Cardiac septum (tissue), 1 donor: ENCODE measurements at regions not wholly inside any gene's neighbourhood (a gene's known extent, or its start where the extent isn't known, plus 50 kb on each side); places are given as distances from the start of the nearest gene placed in this dataset.

ENCODE experiments used
- DNase-seq: peaks from one replicate; pipeline ENCODE4 v3.0.0-alpha.2; 2020; ENCODE audit warnings: low spot score
- intact Hi-C: fragments of 100-400 bp; cut with DNase I; formaldehyde crosslinking; loops from one replicate; pipeline ENCODE4 v1.14.0; 2022
- donor health status: DM: no; HTN: no; CAD: no.

DNA sequence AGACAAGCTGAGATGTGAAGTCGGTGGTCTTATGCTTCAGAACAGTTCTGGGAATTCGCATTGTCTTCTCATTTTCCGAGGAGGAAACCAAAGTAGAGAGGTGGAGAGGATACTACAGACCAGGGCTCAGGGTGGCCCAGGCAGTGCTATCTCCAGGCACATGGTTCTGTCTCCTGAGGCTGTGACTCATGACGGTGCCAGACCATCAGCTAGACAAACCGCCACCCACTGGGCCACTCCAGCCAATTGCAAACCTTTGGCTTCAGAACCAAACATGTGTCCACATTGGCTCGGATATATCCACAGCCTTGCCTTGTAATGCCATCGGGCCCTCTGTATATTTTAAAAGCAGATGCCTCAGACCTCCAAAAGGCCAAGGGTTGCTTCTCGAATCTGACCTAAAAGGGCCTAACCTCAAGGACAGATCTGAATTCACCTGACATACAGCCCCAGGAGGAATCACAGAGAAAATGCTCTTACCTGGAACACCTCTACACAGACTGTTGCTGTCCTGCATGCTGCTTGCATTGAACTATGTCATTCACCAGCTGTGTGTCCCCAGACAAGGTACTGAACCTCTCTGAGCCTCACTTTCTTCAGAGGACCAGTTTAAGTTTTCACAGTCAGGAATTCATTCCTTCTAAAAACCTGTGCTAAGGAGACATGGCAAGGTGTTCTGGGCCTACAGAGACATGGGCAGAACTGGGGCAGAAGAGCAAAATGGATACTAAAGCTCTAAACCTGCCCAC is 224.9 kb upstream of the JUN start:
- DNase-seq, result no peak
- intact Hi-C loops, result no loop called here

DNA sequence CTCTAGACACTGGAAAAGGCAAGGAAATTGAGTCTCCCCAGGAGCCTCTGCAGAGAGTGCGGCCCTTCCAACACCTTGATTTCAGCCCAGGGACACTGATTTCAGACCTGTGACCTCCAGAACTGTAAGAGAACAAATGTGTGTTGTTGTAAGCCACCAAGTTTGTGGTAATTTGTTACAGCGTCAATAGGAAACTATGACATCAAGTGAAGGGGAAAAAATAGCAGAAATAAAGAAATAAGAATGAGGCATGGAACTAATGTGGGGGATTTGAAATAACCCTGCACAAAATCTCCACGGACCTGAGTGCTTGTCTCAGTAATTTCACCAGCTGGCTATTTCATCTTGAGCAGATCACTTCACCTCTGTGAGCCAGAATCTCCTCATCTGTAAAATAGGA is 227.8 kb upstream of the JUN start:
- intact Hi-C loops, result no loop called here
- no peak for DNase-seq

DNA sequence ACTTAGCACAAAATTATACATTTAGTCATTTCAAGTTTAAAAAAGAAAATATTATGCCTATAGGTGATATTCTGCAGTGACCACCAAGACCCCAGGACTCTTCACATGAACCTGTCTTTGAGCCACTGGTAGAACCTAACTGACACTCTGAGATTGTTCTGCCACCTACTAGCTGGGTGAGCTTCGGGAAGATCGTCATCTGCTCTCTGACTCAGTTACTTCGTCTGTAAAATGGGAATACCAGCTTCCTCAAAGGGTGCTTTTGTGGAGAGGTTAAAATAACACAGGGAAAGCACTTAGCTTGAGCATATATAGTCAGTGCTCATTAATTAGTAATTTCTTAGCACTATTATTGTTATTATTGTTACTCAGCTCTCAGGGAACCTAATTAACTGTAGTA is 228.5 kb upstream of the JUN start:
- no peak for DNase-seq
- intact Hi-C loops, result no loop called here

DNA sequence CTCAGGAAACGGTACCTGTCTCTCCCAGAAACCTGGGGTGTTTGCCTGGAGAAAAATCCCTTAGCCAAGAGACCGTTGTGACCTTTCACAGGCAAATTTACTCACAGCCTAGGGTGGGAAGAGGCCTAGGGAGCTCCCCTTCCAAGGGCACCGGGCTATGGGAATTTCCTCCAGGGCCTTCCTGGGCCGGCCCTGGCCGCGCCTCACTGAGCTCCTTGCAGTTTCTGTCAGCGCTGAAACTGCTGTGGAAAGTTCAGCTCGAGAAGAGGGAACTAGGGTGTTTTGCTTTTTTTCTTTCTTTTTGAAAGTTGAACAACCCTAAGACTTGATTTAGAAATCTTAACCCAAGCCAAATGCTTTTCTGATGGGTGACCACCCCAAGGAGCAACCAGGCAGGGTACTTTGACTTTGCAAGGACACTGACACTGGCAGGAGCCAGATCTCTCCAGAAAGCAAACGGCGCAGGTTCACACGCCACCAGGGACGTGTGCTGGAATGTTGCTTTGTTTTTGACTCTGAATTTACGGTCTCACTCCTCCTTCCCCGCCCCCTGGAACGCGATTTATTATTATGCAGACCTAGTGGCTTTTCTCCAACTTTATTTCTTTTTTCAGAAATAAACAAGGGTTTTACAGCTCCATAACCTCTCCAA is 229.6 kb upstream of the JUN start:
- no peak for DNase-seq
- intact Hi-C loops, result no loop called here

DNA sequence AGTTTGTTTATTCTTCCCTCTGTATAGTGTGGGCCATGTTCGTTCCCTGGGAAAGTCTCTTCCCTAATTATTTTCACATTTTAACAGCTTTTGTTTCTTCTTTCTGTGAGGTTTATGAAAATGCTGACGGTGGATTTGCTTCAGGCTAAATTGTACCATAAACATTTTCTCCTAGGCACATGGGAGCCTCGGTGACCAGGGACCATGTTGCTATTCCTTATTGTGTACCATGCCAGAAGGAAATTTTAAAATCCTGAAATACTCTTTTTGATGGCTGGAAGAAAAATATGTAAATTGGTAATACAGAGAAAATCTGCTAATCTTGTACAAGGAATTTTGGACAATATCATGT is 230.1 kb upstream of the JUN start:
- DNase-seq, result no peak
- intact Hi-C loops, result no loop called here

DNA sequence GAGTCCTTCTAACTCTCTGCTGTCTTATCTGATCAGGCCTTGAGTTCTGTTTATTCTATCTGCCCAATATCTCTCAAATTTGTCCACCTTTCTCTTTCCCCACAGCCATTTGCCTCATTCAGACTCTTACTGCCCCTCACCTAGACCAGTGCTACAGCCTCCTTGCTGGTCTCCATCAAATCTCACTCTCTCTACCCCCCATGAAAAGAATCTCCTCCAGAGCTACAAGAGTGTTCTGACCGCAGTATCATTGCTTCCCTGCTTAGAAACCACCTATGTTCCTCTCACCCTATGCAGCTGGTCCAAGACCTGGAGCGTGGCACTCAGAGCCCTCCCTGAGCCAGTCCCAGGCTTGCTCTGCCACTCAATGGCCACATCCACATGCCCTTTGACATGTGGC is 231.0 kb upstream of the JUN start:
- intact Hi-C loops, result loop anchor here (5.0 kb wide), 1 partner anchor 43 kb away; no protein-coding TSS in a partner anchor
- no peak for DNase-seq

DNA sequence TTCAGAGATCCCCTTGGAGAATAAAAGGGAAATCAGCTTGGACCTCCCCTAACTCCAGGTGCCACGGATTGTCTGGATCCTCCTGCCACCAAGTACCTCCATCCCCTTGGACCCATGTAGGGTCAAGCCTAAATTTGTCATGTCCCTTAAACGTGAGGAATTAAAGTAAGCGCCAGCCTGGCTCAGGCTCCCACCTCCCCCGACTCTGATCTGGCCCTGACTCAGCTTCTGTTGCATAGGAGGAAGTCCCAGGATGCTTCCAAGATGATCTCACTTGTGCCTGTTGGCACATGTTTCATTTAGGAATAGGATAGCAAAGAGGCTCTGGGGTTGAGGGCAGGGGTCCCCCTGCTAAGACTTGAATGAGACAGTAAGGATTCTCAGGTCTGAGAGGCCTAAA is 231.9 kb upstream of the JUN start:
- intact Hi-C loops, result loop anchor here (5.0 kb wide), 1 partner anchor 43 kb away; no protein-coding TSS in a partner anchor

DNA sequence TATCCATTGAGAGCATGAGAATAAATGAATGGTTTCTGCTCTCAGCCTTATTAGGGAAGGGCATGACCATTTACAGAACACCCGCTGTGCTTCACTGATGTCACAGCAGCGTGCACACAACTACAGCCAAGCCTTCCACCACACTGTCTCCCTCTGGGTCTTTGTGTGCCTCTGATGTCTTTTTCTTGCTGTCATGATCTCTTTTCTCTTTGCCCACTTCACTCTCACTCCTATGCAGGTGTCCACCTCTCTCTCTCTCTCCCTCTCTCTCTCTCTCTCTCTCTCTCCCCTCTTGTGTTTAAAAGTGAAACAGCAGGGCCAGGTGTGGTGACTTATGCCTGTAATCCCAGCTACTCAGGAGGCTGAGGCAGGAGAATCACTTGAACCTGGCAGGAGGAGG is 232.5 kb upstream of the JUN start:
- no peak for DNase-seq
- intact Hi-C loops, result loop anchor here (5.0 kb wide), 1 partner anchor 44 kb away; no protein-coding TSS in a partner anchor

More for the DNA sequence above, 231.9 kb upstream of the JUN start:
- DNase-seq, result no peak

DNA sequence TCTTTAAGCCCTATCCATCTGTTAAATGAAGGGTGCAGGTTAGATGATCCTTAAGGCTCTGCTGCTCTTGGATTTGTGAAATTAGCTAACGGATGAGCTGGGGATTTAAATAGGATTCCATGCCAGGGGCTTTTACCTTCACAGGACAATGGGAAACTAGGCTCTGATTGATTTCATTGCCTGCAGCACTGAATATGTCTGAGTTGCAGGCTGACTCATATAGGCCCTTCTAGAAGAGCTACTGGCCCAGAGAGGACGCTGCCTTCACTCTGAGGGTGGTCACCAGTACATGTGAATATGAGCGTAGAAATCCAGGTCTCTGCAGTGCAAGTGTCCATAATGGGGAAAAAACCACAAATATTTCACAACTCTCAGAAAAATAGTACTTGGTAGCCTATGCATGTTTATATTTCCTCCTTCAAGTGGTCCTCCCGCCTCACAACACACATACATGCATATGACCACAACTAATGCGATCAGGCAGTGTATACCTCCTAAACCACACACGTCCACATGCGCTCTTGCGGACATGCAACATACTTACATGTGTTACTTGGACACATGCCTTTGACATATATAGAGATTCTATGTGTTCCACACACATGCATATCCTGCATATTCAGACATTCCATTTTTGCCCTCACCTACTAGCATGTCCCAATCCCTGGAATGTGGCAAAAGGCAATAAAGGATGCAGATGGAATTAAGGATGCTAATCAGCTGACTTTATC is 233.8 kb upstream of the JUN start:
- intact Hi-C loops, result loop anchor here (2.0 to 5.0 kb wide), 4 partner anchors 45 to 233 kb away; partner anchors contain the start of gene JUN
- no peak for DNase-seq

DNA sequence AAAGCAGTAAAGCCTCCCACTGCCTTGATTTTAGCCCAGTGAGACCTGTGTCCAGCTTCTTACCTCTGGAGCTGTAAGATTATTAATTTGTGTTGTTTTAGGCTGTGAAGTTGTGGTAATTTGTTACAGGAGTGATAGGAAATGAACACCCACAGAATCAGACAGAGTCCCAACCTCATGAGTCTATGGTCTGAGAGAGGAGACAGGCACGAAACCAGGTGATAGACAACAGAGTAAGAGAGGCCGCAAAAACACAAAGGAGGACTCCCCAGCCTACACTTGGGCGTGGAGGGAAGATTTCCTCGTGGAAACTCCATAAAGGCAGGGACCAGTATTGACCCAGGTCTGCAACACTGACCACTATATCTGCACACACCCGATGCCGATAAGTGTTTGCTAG is 234.6 kb upstream of the JUN start:
- DNase-seq, result no peak
- intact Hi-C loops, result loop anchor here (2.0 to 5.0 kb wide), 4 partner anchors 46 to 234 kb away; partner anchors contain the start of gene JUN

DNA sequence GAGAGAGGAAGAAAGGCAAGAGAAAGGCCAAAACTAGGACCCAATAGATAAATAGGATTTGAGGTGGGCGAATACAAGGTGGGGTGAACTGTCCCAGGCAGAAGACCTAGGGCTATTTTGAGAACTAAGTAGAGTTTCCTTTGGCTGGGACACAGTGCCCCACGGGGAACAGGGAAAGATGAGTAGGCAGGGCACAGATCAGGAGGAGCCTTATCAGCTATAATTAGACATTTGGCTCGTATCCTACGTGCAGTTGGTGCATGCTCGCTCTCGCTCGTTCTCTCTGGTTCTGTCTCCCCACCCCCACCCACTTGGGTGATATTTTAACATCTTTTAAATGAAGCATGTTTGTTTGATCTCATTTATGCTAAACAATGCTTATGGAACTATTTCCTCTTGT is 235.0 kb upstream of the JUN start:
- peak; percentile 76 for DNase-seq
- intact Hi-C loops, result loop anchor here (2.0 to 5.0 kb wide), 4 partner anchors 47 to 234 kb away; partner anchors contain the start of gene JUN

DNA sequence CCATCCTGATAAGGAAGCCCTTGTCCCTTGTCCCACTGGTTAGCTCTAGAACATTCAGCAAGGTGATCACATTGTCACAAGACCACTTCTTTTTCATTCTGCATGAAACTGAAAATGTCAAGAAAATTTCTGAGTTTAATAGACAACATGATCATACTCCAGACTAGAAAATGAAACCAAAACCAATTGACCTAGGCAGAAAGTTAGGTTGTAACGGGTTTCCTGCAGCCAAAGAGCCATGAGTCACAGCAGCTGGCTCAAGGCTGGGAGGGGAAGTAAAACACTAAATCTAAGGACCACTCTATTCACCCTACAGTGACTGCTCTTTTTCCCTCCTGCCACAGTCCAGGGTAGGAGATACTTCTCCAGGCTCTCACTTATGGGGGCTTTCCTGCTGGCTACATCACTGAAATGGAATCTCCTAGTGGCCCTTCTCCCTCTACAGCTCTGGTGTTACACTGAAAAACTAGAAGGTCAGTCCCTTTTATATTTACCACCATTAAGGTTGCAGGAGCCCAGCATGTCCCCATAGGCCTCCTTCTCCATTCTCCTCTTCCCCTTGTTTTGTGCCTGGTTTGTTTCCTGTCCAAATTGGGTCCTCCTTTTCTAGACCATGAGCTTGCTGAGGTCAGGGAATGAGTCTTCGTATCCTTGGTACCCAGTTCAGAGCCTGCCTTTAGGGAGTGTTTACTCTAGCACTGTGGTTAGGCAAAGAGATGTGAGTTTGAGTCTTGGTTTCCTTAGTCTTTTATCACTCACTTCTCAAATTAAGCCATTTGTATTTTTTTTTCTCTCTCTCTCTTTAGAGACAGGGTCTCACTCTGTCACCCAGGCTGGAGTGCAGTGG is 236.5 kb upstream of the JUN start:
- intact Hi-C loops, result no loop called here
- no peak for DNase-seq

DNA sequence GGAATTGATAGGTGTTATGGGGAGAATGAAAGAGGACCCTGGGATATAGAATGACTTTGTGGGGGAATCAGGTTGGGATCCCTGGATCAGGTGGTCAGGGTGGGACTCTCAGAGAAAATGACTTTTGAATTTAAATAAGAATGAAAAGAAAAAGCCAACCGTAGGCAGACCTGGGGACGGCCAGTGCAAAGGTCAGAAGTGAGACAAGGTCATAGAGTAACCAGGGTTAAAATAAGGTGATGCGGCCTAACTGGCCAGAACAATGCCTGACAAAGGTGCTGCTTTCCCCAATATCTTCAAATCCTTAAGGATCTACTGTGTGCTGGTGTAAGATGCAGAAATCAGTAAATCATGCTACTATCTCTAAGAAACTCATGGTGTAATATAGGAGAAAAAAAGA is 238.4 kb upstream of the JUN start:
- no peak for DNase-seq
- intact Hi-C loops, result no loop called here

DNA sequence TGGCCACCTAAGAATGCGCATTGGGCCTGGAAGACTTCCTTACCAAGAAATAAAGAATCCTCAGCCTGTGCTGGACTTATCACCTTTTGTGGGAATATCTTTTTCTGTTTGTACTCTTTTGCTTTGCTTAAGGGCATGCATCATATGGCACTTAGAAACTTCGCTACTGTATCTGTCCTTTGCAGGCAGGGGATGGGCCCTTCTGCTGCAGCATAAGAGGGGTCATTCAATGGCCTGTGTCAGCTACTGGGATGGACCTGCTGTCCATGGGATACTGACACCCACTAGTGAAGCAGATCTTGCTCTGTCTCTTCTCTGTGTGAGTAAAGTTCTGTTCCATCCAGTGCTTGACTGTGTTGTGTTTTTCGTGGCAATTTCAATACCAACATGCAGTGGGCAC is 239.0 kb upstream of the JUN start:
- no peak for DNase-seq
- intact Hi-C loops, result no loop called here

DNA sequence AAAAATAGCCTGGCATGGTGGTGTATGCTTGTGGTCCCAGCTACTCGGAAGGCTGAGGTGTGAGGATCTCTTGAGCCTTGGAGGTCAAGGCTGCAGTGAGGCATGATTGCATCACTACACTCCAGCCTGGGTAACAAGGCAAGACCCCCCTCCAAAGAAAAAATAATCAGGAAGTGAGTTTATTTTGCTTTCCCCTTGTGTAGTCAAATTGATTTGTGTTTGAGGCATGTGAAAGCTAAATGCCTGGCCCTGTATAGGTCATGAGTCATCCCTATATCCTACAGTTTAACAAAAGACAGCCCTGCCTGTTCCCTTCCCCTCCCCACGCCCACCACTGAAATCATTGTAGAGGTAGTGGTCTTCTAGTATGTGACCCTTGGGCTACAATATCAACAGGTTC is 241.4 kb upstream of the JUN start:
- intact Hi-C loops, result no loop called here
- DNase-seq, result no peak

DNA sequence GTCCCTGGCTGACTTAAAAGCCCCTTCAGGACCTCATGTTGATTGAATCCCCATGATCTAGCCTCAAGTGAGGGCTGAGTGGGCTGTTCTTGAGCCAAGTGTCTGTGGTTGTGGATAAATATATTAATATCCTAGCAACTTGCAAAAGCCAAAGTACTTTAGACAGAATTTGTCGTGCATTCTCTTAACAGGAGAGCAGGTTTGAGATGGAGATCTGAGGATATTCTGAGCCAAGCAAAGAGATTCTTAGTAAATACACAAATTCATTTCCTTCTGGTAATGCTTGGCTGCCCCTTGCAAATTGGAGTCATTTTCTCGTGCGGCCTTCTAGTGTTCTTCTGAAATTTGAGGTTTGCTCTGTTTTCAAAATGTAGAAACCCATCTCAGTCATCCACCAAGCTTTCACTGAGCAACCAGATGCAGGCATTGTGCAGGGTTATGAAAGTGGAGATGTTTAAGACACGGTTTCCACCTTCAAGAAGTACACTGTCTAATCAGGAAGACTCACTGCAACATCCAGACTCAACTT is 242.1 kb upstream of the JUN start:
- intact Hi-C loops, result no loop called here
- DNase-seq, result no peak

DNA sequence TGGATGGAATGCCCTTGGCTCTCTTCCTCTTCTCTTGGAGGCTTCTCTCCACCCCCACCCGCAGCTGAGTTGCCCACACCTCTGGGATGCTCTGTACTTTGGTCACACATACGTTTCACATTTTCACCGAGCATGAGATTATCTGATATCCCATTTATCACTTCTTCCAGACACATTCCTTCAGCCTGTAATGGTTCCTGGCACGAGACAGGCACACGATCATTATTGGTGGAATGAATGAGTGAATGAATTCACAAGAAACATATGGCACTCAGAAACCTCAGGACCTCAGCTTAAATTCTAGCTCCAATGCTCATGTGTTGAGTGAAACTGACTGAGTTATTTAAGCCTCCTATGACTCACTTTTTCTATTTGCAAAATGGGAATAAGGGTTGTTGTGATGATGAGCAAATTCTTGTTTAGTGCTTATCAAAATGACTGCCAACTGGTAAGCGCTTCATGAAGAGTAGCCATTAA is 242.7 kb upstream of the JUN start:
- DNase-seq, result no peak
- intact Hi-C loops, result no loop called here

DNA sequence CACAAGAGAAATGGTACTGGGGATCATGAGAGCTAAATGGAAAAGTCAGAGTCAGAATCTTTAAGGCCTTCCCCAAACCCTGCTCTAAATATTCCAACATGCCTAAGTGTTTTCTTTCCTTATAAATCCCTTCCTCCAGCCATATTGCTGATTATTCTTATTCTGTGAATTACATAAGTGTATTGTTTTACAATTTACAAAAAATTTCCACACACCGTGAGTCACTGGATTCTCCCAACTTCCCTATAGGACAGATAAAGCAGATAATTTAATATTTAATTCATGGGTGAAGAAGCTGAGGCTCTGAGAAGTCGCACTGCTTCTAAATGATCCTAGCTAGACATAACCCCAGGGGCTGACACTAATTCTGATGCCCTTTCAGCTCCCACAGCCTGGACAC is 243.3 kb upstream of the JUN start:
- intact Hi-C loops, result no loop called here
- no peak for DNase-seq

DNA sequence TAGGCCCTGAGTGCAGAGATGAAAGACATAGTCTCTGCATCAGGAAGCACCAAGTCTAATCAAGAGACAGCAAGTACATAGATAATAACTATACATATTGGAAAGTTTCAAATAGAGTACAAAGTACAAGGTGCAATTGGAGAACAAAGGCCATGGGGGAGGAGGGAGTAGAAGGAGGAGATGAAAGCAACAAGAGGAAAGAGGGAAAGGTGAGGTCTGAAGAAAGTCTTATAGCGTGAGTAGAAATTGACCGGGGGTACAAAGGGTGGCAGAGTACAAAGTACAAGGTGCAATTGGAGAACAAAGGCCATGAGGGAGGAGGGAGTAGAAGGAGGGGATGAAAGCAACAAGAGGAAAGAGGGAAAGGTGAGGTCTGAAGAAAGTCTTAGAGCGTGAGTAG is 244.2 kb upstream of the JUN start:
- intact Hi-C loops, result no loop called here
- no peak for DNase-seq
